ENCODE measurements at regions not wholly inside any gene's neighbourhood (a gene's known extent, or its start where the extent isn't known, plus 50 kb on each side); places are given as distances from the start of the nearest gene placed in this dataset.

GRCh38 chr7:25314731-25315267 lies 86.5 kb upstream of the NPVF start:
- DNase-seq = no peak

- no peak for DNase-seq
Measured at GRCh38 chr7:25316366-25316765, 88.1 kb upstream of the NPVF start.

- no peak for DNase-seq
Measured at GRCh38 chr7:25318047-25318446, 89.8 kb upstream of the NPVF start.

- DNase-seq = no peak
Measured at GRCh38 chr7:25319707-25320106, 91.4 kb upstream of the NPVF start.

- DNase-seq = no peak
Measured at GRCh38 chr7:25320791-25321190, 92.5 kb upstream of the NPVF start.

GRCh38 chr7:25321424-25321823 lies 93.1 kb upstream of the NPVF start:
- no peak for DNase-seq

GRCh38 chr7:25322473-25322872 lies 94.2 kb upstream of the NPVF start:
- no peak for DNase-seq

GRCh38 chr7:25325186-25325757 lies 97.0 kb upstream of the NPVF start:
- no peak for DNase-seq

- no peak for DNase-seq
Measured at GRCh38 chr7:25326501-25327156, 98.3 kb upstream of the NPVF start.

- no peak for DNase-seq
Measured at GRCh38 chr7:25329815-25330214, 101.5 kb upstream of the NPVF start.

- no peak for DNase-seq
Measured at GRCh38 chr7:25333296-25333928, 105.1 kb upstream of the NPVF start.

- no peak for DNase-seq
Measured at GRCh38 chr7:25347360-25348066, 119.2 kb upstream of the NPVF start.

GRCh38 chr7:25348104-25348503 lies 119.8 kb upstream of the NPVF start:
- no peak for DNase-seq

GRCh38 chr7:25349283-25350017 lies 121.2 kb upstream of the NPVF start:
- DNase-seq = no peak

GRCh38 chr7:25350041-25350440 lies 121.8 kb upstream of the NPVF start:
- DNase-seq = no peak

- no peak for DNase-seq
Measured at GRCh38 chr7:25351761-25352160, 123.5 kb upstream of the NPVF start.

- DNase-seq = no peak
Measured at GRCh38 chr7:25353196-25353595, 124.9 kb upstream of the NPVF start.

- no peak for DNase-seq
Measured at GRCh38 chr7:25353732-25354131, 125.4 kb upstream of the NPVF start.

- no peak for DNase-seq
Measured at GRCh38 chr7:25356534-25357151, 128.4 kb upstream of the NPVF start.

GRCh38 chr7:25358926-25359325 lies 130.6 kb upstream of the NPVF start:
- DNase-seq = no peak

GRCh38 chr7:25359471-25360059 lies 131.3 kb upstream of the NPVF start:
- no peak for DNase-seq

- no peak for DNase-seq
Measured at GRCh38 chr7:25360451-25360850, 132.2 kb upstream of the NPVF start.

All from activated gamma-delta T cell (primary cell).